Esophagus (tissue), 2 donors: ENCODE measurements at regions not wholly inside any gene's neighbourhood (a gene's known extent, or its start where the extent isn't known, plus 50 kb on each side); places are given as distances from the start of the nearest gene placed in this dataset.
"Not testable (repeated sequence)": the region's sequence is repeated elsewhere in the genome, so short reads cannot be mapped to it uniquely, and the experiment has no call there.

Source experiments
- H3K27ac ChIP-seq, 2 donors: one replicate each; pipeline ENCODE4 v1.5.1; 2013; ENCODE audit warnings: low read depth in 2 of 2, mild to moderate bottlenecking in 2 of 2, inconsistent platforms in 1 of 2, low read length in 1 of 2, moderate library complexity in 1 of 2
- H3K27me3 ChIP-seq, 2 donors: one replicate each; pipeline ENCODE4 v1.6.1; 2013; ENCODE audit warnings: low read length in 2 of 2, control low read depth in 1 of 2, mild to moderate bottlenecking in 1 of 2; ENCODE audit not compliant: insufficient read depth in 2 of 2, control insufficient read depth in 1 of 2
- H3K36me3 ChIP-seq, 2 donors: one replicate each; pipeline ENCODE4 v1.6.1; 2013; ENCODE audit warnings: low read length in 1 of 2; ENCODE audit not compliant: control insufficient read depth in 2 of 2, insufficient read depth in 2 of 2
- H3K4me1 ChIP-seq, 2 donors: one replicate each; pipeline ENCODE4 v1.6.1; 2013; ENCODE audit warnings: low read length in 1 of 2; ENCODE audit not compliant: control insufficient read depth in 2 of 2, insufficient read depth in 2 of 2
- H3K4me3 ChIP-seq, 2 donors: one replicate each; pipeline ENCODE4 v1.5.1; 2013; ENCODE audit warnings: low read length in 2 of 2, mild to moderate bottlenecking in 2 of 2, low read depth in 1 of 2, moderate library complexity in 1 of 2
- H3K9me3 ChIP-seq, 2 donors: one replicate each; pipeline ENCODE4 v1.6.1; 2013; ENCODE audit warnings: mild to moderate bottlenecking in 2 of 2, low read depth in 1 of 2, low read length in 1 of 2, moderate library complexity in 1 of 2; ENCODE audit not compliant: control insufficient read depth in 2 of 2, insufficient read depth in 1 of 2
- WGBS, 2 donors: extraction: QIAGEN DNeasy Blood & Tissue Kit; methylation state at CpG; one replicate each; pipeline ENCODE4 v1.1.7; 2013; 5-methylcytosine and 5-hydroxymethylcytosine counted together
- donor health status: healthy with polysubstance abuse.
- donor health status: Bipolar disorder and iron deficiency.

GRCh38 chr20:47974234-47974878 lies 189.1 kb upstream of the SULF2 start:
- Histone ChIP-seq H3K27ac (no peak overlapping the region), H3K9me3 (no peaks in the 10 kb centered on the region), H3K4me1 (peaks cover 0 to 3% of the 10 kb centered on the region in 2 donors), H3K36me3 (no peaks in the 10 kb centered on the region), H3K27me3 (no peaks in the 10 kb centered on the region), H3K4me3 (no peak overlapping the region)
- 77 to 83% methylated on average over 8 of the region's 8 CpGs for WGBS, 2 donors

- Histone ChIP-seq H3K27me3 (no peaks in the 10 kb centered on the region), H3K9me3 (no peaks in the 10 kb centered on the region), H3K4me3 (no peak overlapping the region), H3K27ac (peak overlapping the region in 1 of 2 donors; percentile 27), H3K4me1 (no peaks in the 10 kb centered on the region), H3K36me3 (no peaks in the 10 kb centered on the region)
- 68 to 71% methylated on average over 26 of the region's 26 CpGs for WGBS, 2 donors
Measured at GRCh38 chr20:47973519-47974233, 188.4 kb upstream of the SULF2 start.

GRCh38 chr20:47972916-47973309 lies 187.6 kb upstream of the SULF2 start:
- Histone ChIP-seq H3K4me1 (no peaks in the 10 kb centered on the region), H3K27me3 (no peaks in the 10 kb centered on the region), H3K36me3 (no peaks in the 10 kb centered on the region), H3K4me3 (no peak overlapping the region), H3K27ac (no peak overlapping the region), H3K9me3 (no peaks in the 10 kb centered on the region)
- 83 to 84% methylated on average over 17 of the region's 17 CpGs for WGBS, 2 donors

- not testable (repeated sequence) for H3K4me1 ChIP-seq, H3K36me3 ChIP-seq, H3K27me3 ChIP-seq, H3K9me3 ChIP-seq, H3K27ac ChIP-seq, H3K4me3 ChIP-seq
- WGBS, 2 donors = 26 to 28% methylated on average over 26 of the region's 26 CpGs
Measured at GRCh38 chr20:47972297-47972915, 187.1 kb upstream of the SULF2 start.

- WGBS, 2 donors = 91 to 93% methylated on average over 14 of the region's 14 CpGs
- Histone ChIP-seq H3K4me3 (no peak overlapping the region), H3K36me3 (no peaks in the 10 kb centered on the region), H3K27ac (no peak overlapping the region), H3K9me3 (no peaks in the 10 kb centered on the region), H3K4me1 (no peaks in the 10 kb centered on the region), H3K27me3 (no peaks in the 10 kb centered on the region)
Measured at GRCh38 chr20:47971058-47971791, 185.9 kb upstream of the SULF2 start.

GRCh38 chr20:47970282-47970903 lies 185.1 kb upstream of the SULF2 start:
- 78 to 79% methylated on average over 8 of the region's 8 CpGs for WGBS, 2 donors
- Histone ChIP-seq H3K9me3 (no peaks in the 10 kb centered on the region), H3K4me3 (no peak overlapping the region), H3K36me3 (no peaks in the 10 kb centered on the region), H3K4me1 (no peaks in the 10 kb centered on the region), H3K27ac (no peak overlapping the region), H3K27me3 (no peaks in the 10 kb centered on the region)

- H3K9me3 ChIP-seq = no peaks in the 10 kb centered on the region
- H3K27me3 ChIP-seq = no peaks in the 10 kb centered on the region
- H3K36me3 ChIP-seq = no peaks in the 10 kb centered on the region
- no peaks in the 10 kb centered on the region for H3K4me1 ChIP-seq
- no peak overlapping the region for H3K27ac ChIP-seq
- 91 to 92% methylated on average over 6 of the region's 6 CpGs for WGBS, 2 donors
- H3K4me3 ChIP-seq = no peak overlapping the region
Measured at GRCh38 chr20:47969426-47969825, 184.1 kb upstream of the SULF2 start.

GRCh38 chr20:47968541-47969310 lies 183.4 kb upstream of the SULF2 start:
- Histone ChIP-seq H3K4me3 (no peak overlapping the region), H3K27me3 (no peaks in the 10 kb centered on the region), H3K4me1 (no peaks in the 10 kb centered on the region), H3K36me3 (no peaks in the 10 kb centered on the region), H3K9me3 (no peaks in the 10 kb centered on the region), H3K27ac (no peak overlapping the region)
- 88 to 91% methylated on average over 31 of the region's 31 CpGs for WGBS, 2 donors

- Histone ChIP-seq H3K4me1 (no peaks in the 10 kb centered on the region), H3K9me3 (no peaks in the 10 kb centered on the region), H3K27ac (no peak overlapping the region), H3K4me3 (no peak overlapping the region), H3K36me3 (no peaks in the 10 kb centered on the region), H3K27me3 (no peaks in the 10 kb centered on the region)
- 82 to 85% methylated on average over 5 of the region's 5 CpGs for WGBS, 2 donors
Measured at GRCh38 chr20:47964149-47964548, 178.9 kb upstream of the SULF2 start.
